ENCODE measurements at regions not wholly inside any gene's neighbourhood (a gene's known extent, or its start where the extent isn't known, plus 50 kb on each side); places are given as distances from the start of the nearest gene placed in this dataset.

DNA sequence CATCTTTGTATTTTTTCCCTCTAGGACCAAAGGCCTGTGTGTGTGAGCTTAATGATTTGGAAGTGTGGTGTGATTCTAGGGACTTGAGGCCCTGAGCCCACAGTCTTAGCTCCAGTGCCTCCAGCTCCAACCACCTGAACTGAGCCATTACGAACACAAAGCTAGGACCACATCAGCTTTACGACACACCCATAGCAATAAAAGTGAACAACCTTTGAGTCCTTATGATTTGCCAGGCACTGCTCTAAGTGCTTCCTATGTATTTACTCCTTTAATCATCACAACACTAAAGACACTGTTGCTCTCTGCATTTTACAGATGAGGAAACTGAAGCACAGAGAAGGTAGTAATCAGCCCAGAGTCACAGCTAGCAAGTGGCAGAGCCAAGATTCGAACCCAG is 126.4 kb downstream of the EHF start:
- Mint-ChIP-seq H3K9me3 (ENCODE audit: insufficient read depth) (no peaks in the 10 kb centered on the region), H3K4me1 (no peaks in the 10 kb centered on the region), H3K27me3 (peaks cover 16% of the 10 kb centered on the region), H3K4me3 (no peak overlapping the region), H3K27ac (no peak overlapping the region)
- no peak overlapping the region for H3K27ac ChIP-seq (ENCODE audit: low read length in 2 of 2)
- H2AFZ ChIP-seq (ENCODE audit: insufficient read depth, low read depth, low read length, poor library complexity, severe bottlenecking) = no peak overlapping the region
- TF ChIP-seq EZH2 (IDR thresholded peaks at IDR 0.05; ENCODE audit: borderline replicate concordance, insufficient read depth, low read depth, low read length, poor library complexity, severe bottlenecking) = no peak
- TF ChIP-seq, protein P1, sequence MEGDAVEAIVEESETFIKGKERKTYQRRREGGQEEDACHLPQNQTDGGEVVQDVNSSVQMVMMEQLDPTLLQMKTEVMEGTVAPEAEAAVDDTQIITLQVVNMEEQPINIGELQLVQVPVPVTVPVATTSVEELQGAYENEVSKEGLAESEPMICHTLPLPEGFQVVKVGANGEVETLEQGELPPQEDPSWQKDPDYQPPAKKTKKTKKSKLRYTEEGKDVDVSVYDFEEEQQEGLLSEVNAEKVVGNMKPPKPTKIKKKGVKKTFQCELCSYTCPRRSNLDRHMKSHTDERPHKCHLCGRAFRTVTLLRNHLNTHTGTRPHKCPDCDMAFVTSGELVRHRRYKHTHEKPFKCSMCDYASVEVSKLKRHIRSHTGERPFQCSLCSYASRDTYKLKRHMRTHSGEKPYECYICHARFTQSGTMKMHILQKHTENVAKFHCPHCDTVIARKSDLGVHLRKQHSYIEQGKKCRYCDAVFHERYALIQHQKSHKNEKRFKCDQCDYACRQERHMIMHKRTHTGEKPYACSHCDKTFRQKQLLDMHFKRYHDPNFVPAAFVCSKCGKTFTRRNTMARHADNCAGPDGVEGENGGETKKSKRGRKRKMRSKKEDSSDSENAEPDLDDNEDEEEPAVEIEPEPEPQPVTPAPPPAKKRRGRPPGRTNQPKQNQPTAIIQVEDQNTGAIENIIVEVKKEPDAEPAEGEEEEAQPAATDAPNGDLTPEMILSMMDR (IDR thresholded peaks at IDR 0.05) = no peak
- H3K36me3 ChIP-seq (replicated peaks in 1 of 2; ENCODE audit: control extremely low read depth in 1 of 2, control insufficient read depth in 1 of 2, extremely low read depth in 1 of 2, insufficient read depth in 2 of 2, low read length in 1 of 2) = no peaks in the 10 kb centered on the region
- H3K9ac ChIP-seq (ENCODE audit: low read length) = no peak overlapping the region
- H3K9me3 ChIP-seq (ENCODE audit: control extremely low read depth in 1 of 3, control insufficient read depth in 2 of 3, insufficient read depth in 1 of 3, low read length in 2 of 3) = no peaks in the 10 kb centered on the region
- no peaks in the 10 kb centered on the region for H4K20me1 ChIP-seq (ENCODE audit: control insufficient read depth, insufficient read depth, low read length, poor library complexity, severe bottlenecking)
- H3K79me2 ChIP-seq (ENCODE audit: control insufficient read depth, insufficient read depth, low read length) = no peaks in the 10 kb centered on the region
- ATAC-seq (ENCODE audit: low read depth) (no peak), DNase-seq (no peak)
- H3K4me1 ChIP-seq (ENCODE audit: control insufficient read depth in 2 of 2, insufficient read depth in 2 of 2, low read length in 2 of 2) = no peaks in the 10 kb centered on the region
- 61% methylated on average over 2 of the region's 3 CpGs for WGBS (ENCODE audit: insufficient coverage)
- H3K27me3 ChIP-seq (replicated peaks in 1 of 4; ENCODE audit: control extremely low read depth in 1 of 4, control insufficient read depth in 3 of 4, insufficient read depth in 4 of 4, low read length in 3 of 4) = no peaks in the 10 kb centered on the region
- ChIA-PET POLR2A (no interaction called here), CTCF (no interaction called here)
- intact Hi-C loops (cut with micrococcal nuclease) = no loop called here
- no peak overlapping the region for H3K4me2 ChIP-seq (replicated peaks; ENCODE audit: low read depth, low read length, poor library complexity, severe bottlenecking)
- no peak overlapping the region for H3K4me3 ChIP-seq (ENCODE audit: control extremely low read depth in 1 of 5, extremely low read depth in 1 of 5, insufficient read depth in 1 of 5, low read depth in 2 of 5, low read length in 4 of 5)

GRCh38 chr11:34745195-34745594 is 124.3 kb downstream of the EHF start:
- no peak for DNase-seq
- Mint-ChIP-seq H3K27ac (no peak overlapping the region), H3K4me1 (no peaks in the 10 kb centered on the region), H3K4me3 (no peak overlapping the region), H3K27me3 (peaks cover 29% of the 10 kb centered on the region), H3K9me3 (ENCODE audit: insufficient read depth) (no peaks in the 10 kb centered on the region)
- no peaks in the 10 kb centered on the region for H3K27me3 ChIP-seq (replicated peaks in 1 of 4; ENCODE audit: control extremely low read depth in 1 of 4, control insufficient read depth in 3 of 4, insufficient read depth in 4 of 4, low read length in 3 of 4)
- CTCF ChIA-PET = no interaction called here
- no peak for TF ChIP-seq EZH2 (IDR thresholded peaks at IDR 0.05; ENCODE audit: borderline replicate concordance, insufficient read depth, low read depth, low read length, poor library complexity, severe bottlenecking)
- TF ChIP-seq, protein P1 (IDR thresholded peaks at IDR 0.05) = no peak
- H3K27ac ChIP-seq (ENCODE audit: low read length in 2 of 2) = no peak overlapping the region
- no peaks in the 10 kb centered on the region for H4K20me1 ChIP-seq (ENCODE audit: control insufficient read depth, insufficient read depth, low read length, poor library complexity, severe bottlenecking)
- no peak overlapping the region for H2AFZ ChIP-seq (ENCODE audit: insufficient read depth, low read depth, low read length, poor library complexity, severe bottlenecking)
- no peak overlapping the region for H3K4me2 ChIP-seq (replicated peaks; ENCODE audit: low read depth, low read length, poor library complexity, severe bottlenecking)
- POLR2A ChIA-PET = no interaction called here
- no peaks in the 10 kb centered on the region for H3K9me3 ChIP-seq (ENCODE audit: control extremely low read depth in 1 of 3, control insufficient read depth in 2 of 3, insufficient read depth in 1 of 3, low read length in 2 of 3)
- no peaks in the 10 kb centered on the region for H3K36me3 ChIP-seq (replicated peaks in 1 of 2; ENCODE audit: control extremely low read depth in 1 of 2, control insufficient read depth in 1 of 2, extremely low read depth in 1 of 2, insufficient read depth in 2 of 2, low read length in 1 of 2)
- 88% methylated on average over 3 of the region's 3 CpGs for WGBS (ENCODE audit: insufficient coverage)
- ATAC-seq (ENCODE audit: low read depth) = no peak
- no peaks in the 10 kb centered on the region for H3K4me1 ChIP-seq (ENCODE audit: control insufficient read depth in 2 of 2, insufficient read depth in 2 of 2, low read length in 2 of 2)
- intact Hi-C loops (cut with micrococcal nuclease) = no loop called here
- H3K4me3 ChIP-seq (ENCODE audit: control extremely low read depth in 1 of 5, extremely low read depth in 1 of 5, insufficient read depth in 1 of 5, low read depth in 2 of 5, low read length in 4 of 5) = no peak overlapping the region
- no peak overlapping the region for H3K9ac ChIP-seq (ENCODE audit: low read length)
- no peaks in the 10 kb centered on the region for H3K79me2 ChIP-seq (ENCODE audit: control insufficient read depth, insufficient read depth, low read length)
